ENCODE measurements at regions not wholly inside any gene's neighbourhood (a gene's known extent, or its start where the extent isn't known, plus 50 kb on each side); places are given as distances from the start of the nearest gene placed in this dataset.

GRCh38 chr7:17178545-17178944 is 119.9 kb upstream of the AHR start:
- no peak for TF ChIP-seq POLR2A (IDR thresholded peaks at IDR 0.05)
- no peak for TF ChIP-seq CTCF (IDR thresholded peaks at IDR 0.05)

Measured in adrenal gland (tissue), 5 donors.